ENCODE measurements at regions not wholly inside any gene's neighbourhood (a gene's known extent, or its start where the extent isn't known, plus 50 kb on each side); places are given as distances from the start of the nearest gene placed in this dataset.

- Histone ChIP-seq H3K27ac (no peak overlapping the region), H3K79me2 (ENCODE audit: insufficient read depth) (no peaks in the 10 kb centered on the region), H3K4me3 (no peak overlapping the region), H3K36me3 (ENCODE audit: low read depth) (no peaks in the 10 kb centered on the region), H3K9ac (no peak overlapping the region), H3K9me3 (ENCODE audit: low read depth) (no peaks in the 10 kb centered on the region), H3K27me3 (replicated peaks; ENCODE audit: insufficient read depth) (no peaks in the 10 kb centered on the region), H3K4me1 (ENCODE audit: insufficient read depth) (peaks cover 26% of the 10 kb centered on the region), H2AFZ (no peak overlapping the region), H3K4me2 (ENCODE audit: unreplicated experiment) (no peak overlapping the region), H3F3A (ENCODE audit: insufficient read depth) (peaks cover 10% of the 10 kb centered on the region), H4K20me1 (ENCODE audit: insufficient read depth) (no peaks in the 10 kb centered on the region), H3K9me2 (ENCODE audit: insufficient read depth) (no peaks in the 10 kb centered on the region)
- WGBS, 2 experiments (ENCODE audit: low coverage in 1 of 2, low lambda C conversion rate in 2 of 2, missing lambda C conversion rate in 2 of 2), result 98 to 99% methylated on average over 4 of the region's 4 CpGs
- peak; percentile 11 for DNase-seq
- in situ Hi-C loops (cut with MboI), result no loop called here
- TF ChIP-seq EZH2 (IDR thresholded peaks at IDR 0.05; ENCODE audit: insufficient read depth, poor library complexity, severe bottlenecking) (no peak), EZH2phosphoT487 (IDR thresholded peaks at IDR 0.05; ENCODE audit: insufficient read depth, low read depth) (no peak)
Observed at GRCh38 chr6:119444642-119445557, 95.3 kb upstream of the MAN1A1 start.

- Histone ChIP-seq H4K20me1 (ENCODE audit: insufficient read depth) (no peaks in the 10 kb centered on the region), H3K9ac (no peak overlapping the region), H3K4me3 (no peak overlapping the region), H3K4me1 (ENCODE audit: insufficient read depth) (peaks cover 26% of the 10 kb centered on the region), H2AFZ (no peak overlapping the region), H3K27me3 (replicated peaks; ENCODE audit: insufficient read depth) (no peaks in the 10 kb centered on the region), H3K9me2 (ENCODE audit: insufficient read depth) (no peaks in the 10 kb centered on the region), H3K79me2 (ENCODE audit: insufficient read depth) (no peaks in the 10 kb centered on the region), H3K27ac (no peak overlapping the region), H3K36me3 (ENCODE audit: low read depth) (no peaks in the 10 kb centered on the region), H3K4me2 (ENCODE audit: unreplicated experiment) (no peak overlapping the region), H3F3A (ENCODE audit: insufficient read depth) (peaks cover 10% of the 10 kb centered on the region), H3K9me3 (ENCODE audit: low read depth) (no peaks in the 10 kb centered on the region)
- WGBS, 2 experiments (ENCODE audit: low coverage in 1 of 2, low lambda C conversion rate in 2 of 2, missing lambda C conversion rate in 2 of 2), result 86 to 90% methylated on average over 7 of the region's 7 CpGs
- DNase-seq, result peak; percentile 53
- in situ Hi-C loops (cut with MboI), result no loop called here
- TF ChIP-seq EZH2 (IDR thresholded peaks at IDR 0.05; ENCODE audit: insufficient read depth, poor library complexity, severe bottlenecking) (no peak), EZH2phosphoT487 (IDR thresholded peaks at IDR 0.05; ENCODE audit: insufficient read depth, low read depth) (no peak)
Observed at GRCh38 chr6:119443993-119444641, 94.6 kb upstream of the MAN1A1 start.

- no peaks in the 10 kb centered on the region for H3K9me3 ChIP-seq (ENCODE audit: low read depth)
- H3K9ac ChIP-seq, result no peak overlapping the region
- TF ChIP-seq EZH2 (IDR thresholded peaks at IDR 0.05; ENCODE audit: insufficient read depth, poor library complexity, severe bottlenecking) (no peak), EZH2phosphoT487 (IDR thresholded peaks at IDR 0.05; ENCODE audit: insufficient read depth, low read depth) (no peak)
- H3K4me1 ChIP-seq (ENCODE audit: insufficient read depth), result peaks cover 26% of the 10 kb centered on the region
- in situ Hi-C loops (cut with MboI), result no loop called here
- H3F3A ChIP-seq (ENCODE audit: insufficient read depth), result peaks cover 10% of the 10 kb centered on the region
- 78 to 84% methylated on average over 9 of the region's 9 CpGs for WGBS, 2 experiments (ENCODE audit: low coverage in 1 of 2, low lambda C conversion rate in 2 of 2, missing lambda C conversion rate in 2 of 2)
- H3K27me3 ChIP-seq (replicated peaks; ENCODE audit: insufficient read depth), result no peaks in the 10 kb centered on the region
- no peaks in the 10 kb centered on the region for H3K79me2 ChIP-seq (ENCODE audit: insufficient read depth)
- no peaks in the 10 kb centered on the region for H3K36me3 ChIP-seq (ENCODE audit: low read depth)
- no peak overlapping the region for H3K4me2 ChIP-seq (ENCODE audit: unreplicated experiment)
- H4K20me1 ChIP-seq (ENCODE audit: insufficient read depth), result no peaks in the 10 kb centered on the region
- H3K4me3 ChIP-seq, result no peak overlapping the region
- no peak for DNase-seq
- no peak overlapping the region for H3K27ac ChIP-seq
- no peak overlapping the region for H2AFZ ChIP-seq
- no peaks in the 10 kb centered on the region for H3K9me2 ChIP-seq (ENCODE audit: insufficient read depth)
Observed at GRCh38 chr6:119442776-119443184, 93.2 kb upstream of the MAN1A1 start.

GRCh38 chr6:119440953-119441352, 91.4 kb upstream of the MAN1A1 start:
- no peak overlapping the region for H3K4me3 ChIP-seq
- no peaks in the 10 kb centered on the region for H3K79me2 ChIP-seq (ENCODE audit: insufficient read depth)
- no peaks in the 10 kb centered on the region for H3K9me2 ChIP-seq (ENCODE audit: insufficient read depth)
- H3K9me3 ChIP-seq (ENCODE audit: low read depth), result no peaks in the 10 kb centered on the region
- no peaks in the 10 kb centered on the region for H3K27me3 ChIP-seq (replicated peaks; ENCODE audit: insufficient read depth)
- no peaks in the 10 kb centered on the region for H3K36me3 ChIP-seq (ENCODE audit: low read depth)
- peaks cover 15% of the 10 kb centered on the region for H3K4me1 ChIP-seq (ENCODE audit: insufficient read depth)
- DNase-seq, result no peak
- H3K27ac ChIP-seq, result no peak overlapping the region
- 97% methylated on average over 13 to 37 of the region's 37 CpGs for WGBS, 2 experiments (ENCODE audit: low coverage in 1 of 2, low lambda C conversion rate in 2 of 2, missing lambda C conversion rate in 2 of 2)
- H3K4me2 ChIP-seq (ENCODE audit: unreplicated experiment), result no peak overlapping the region
- TF ChIP-seq EZH2phosphoT487 (IDR thresholded peaks at IDR 0.05; ENCODE audit: insufficient read depth, low read depth) (no peak), EZH2 (IDR thresholded peaks at IDR 0.05; ENCODE audit: insufficient read depth, poor library complexity, severe bottlenecking) (no peak)
- H4K20me1 ChIP-seq (ENCODE audit: insufficient read depth), result no peaks in the 10 kb centered on the region
- H3K9ac ChIP-seq, result no peak overlapping the region
- H3F3A ChIP-seq (ENCODE audit: insufficient read depth), result no peaks in the 10 kb centered on the region
- no peak overlapping the region for H2AFZ ChIP-seq
- in situ Hi-C loops (cut with MboI), result no loop called here
